AG04449 (cell line): ENCODE measurements at regions not wholly inside any gene's neighbourhood (a gene's known extent, or its start where the extent isn't known, plus 50 kb on each side); places are given as distances from the start of the nearest gene placed in this dataset.

ENCODE experiments used
- CTCF ChIA-PET: fragments of 350-600 bp; formaldehyde crosslinking; extraction: SDS; loops from one replicate; lab custom pipeline; 2021; ENCODE audit warnings: antibody characterized with exemption; lab: Yijun Ruan, JAX
- POLR2A ChIA-PET: fragments of 400-600, 350-600 bp; formaldehyde crosslinking; extraction: SDS; loops from one replicate; lab custom pipeline; 2020; ENCODE audit warnings: antibody characterized with exemption, inconsistent platforms; lab: Yijun Ruan, JAX
- DNase-seq: peaks from one replicate; pipeline ENCODE4 v3.0.0-alpha.2; 2010; ENCODE audit warnings: low read depth, low spot score
- H3K4me3 ChIP-seq: 2 replicates; pipeline ENCODE4 v1.5.1; 2011; ENCODE audit warnings: low read depth, mild to moderate bottlenecking, control low read depth, low read length
- CTCF ChIP-seq: IDR thresholded peaks from one replicate; pipeline ENCODE4 v1.5.1; 2011; ENCODE audit warnings: mild to moderate bottlenecking, moderate library complexity, low read length, control low read depth, inconsistent platforms; ENCODE audit not compliant: insufficient read depth; ENCODE audit errors: missing control alignments

GRCh38 chr3:182220471-182220870 lies 508.7 kb downstream of the SOX2 start:
- POLR2A ChIA-PET, result interaction anchor here (0.6 kb wide), 1 partner anchor 609 kb away, joined by 3 read pairs; no protein-coding TSS in a partner anchor
- CTCF ChIA-PET, result no interaction called here
- no peak for TF ChIP-seq CTCF
- no peak overlapping the region for H3K4me3 ChIP-seq
- no peak for DNase-seq

DNA sequence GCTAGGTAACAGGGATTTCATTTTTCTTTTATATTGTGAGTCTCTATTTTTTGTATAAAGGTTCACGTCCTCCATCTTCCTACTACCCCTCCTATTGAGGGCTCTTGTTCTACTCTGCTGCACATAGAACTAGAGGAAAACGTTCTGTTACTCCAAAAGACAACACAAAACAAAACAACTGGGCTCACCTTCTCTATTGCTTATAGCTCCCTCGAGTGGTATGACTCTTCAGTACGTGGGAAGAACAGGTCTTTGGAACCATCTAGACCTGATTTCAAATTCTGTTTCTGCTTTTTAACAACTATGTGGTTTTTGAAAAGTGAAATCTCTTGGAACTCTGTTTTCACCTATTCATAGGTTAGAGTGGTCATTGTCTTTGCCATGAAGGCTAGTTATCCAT lies 515.3 kb downstream of the SOX2 start:
- no peak for TF ChIP-seq CTCF
- no peak overlapping the region for H3K4me3 ChIP-seq
- POLR2A ChIA-PET, result no interaction called here
- DNase-seq, result no peak
- CTCF ChIA-PET, result no interaction called here

DNA sequence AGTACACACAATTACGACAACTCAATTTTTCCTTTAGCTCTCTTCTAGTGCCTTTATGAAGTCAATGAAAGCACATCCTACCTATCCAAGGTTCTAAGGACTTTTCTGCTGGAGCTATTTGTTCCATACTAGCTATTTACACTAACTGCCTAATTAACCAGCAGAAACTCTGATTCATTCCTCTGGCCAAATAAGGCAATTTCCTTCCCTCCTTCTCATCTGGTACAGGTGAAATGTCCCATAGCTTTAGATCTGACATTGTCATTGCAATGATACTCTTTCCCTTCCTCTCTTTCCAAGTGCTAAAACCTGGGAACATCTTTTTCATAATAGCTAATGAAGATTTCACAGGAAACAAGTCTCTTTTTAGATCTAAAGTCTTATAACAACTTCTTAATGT lies 521.7 kb downstream of the SOX2 start:
- ChIA-PET CTCF (no interaction called here), POLR2A (no interaction called here)
- no peak for DNase-seq
- no peak for TF ChIP-seq CTCF
- no peak overlapping the region for H3K4me3 ChIP-seq

- TF ChIP-seq CTCF, result no peak
- no peak overlapping the region for H3K4me3 ChIP-seq
- ChIA-PET CTCF (no interaction called here), POLR2A (no interaction called here)
- DNase-seq, result no peak
Observed at GRCh38 chr3:182233957-182234356, 522.2 kb downstream of the SOX2 start.

GRCh38 chr3:182234881-182235280 lies 523.2 kb downstream of the SOX2 start:
- no peak for TF ChIP-seq CTCF
- ChIA-PET CTCF (no interaction called here), POLR2A (no interaction called here)
- no peak for DNase-seq
- H3K4me3 ChIP-seq, result no peak overlapping the region

GRCh38 chr3:182235504-182235903 lies 523.8 kb downstream of the SOX2 start:
- ChIA-PET CTCF (no interaction called here), POLR2A (no interaction called here)
- H3K4me3 ChIP-seq, result no peak overlapping the region
- no peak for TF ChIP-seq CTCF
- no peak for DNase-seq
